ENCODE measurements at regions not wholly inside any gene's neighbourhood (a gene's known extent, or its start where the extent isn't known, plus 50 kb on each side); places are given as distances from the start of the nearest gene placed in this dataset.

- in situ Hi-C loops (cut with HindIII; ENCODE audit: low pct_unique_long_range_greater_than_20kb, low sequenced_read_pairs) = no loop called here
- intact Hi-C loops (cut with micrococcal nuclease; ENCODE audit: unreplicated experiment) = no loop called here
- Histone ChIP-seq H3K36me3 (ENCODE audit: control insufficient read depth, insufficient read depth, low read length) (no peaks in the 10 kb centered on the region), H3K27me3 (ENCODE audit: control insufficient read depth, insufficient read depth, low read length) (no peaks in the 10 kb centered on the region), H3K4me1 (ENCODE audit: control insufficient read depth, insufficient read depth, low read length) (0 out of 2 replicates have a peak, but pooled peaks cover 2% of the 10 kb centered on the region), H3K27ac (ENCODE audit: low read length) (no peak overlapping the region), H3K9me3 (ENCODE audit: control insufficient read depth, insufficient read depth, low read depth, low read length) (no peaks in the 10 kb centered on the region), H3K4me3 (ENCODE audit: low read depth in 2 of 2, low read length in 2 of 2) (no peak overlapping the region)
- no peak for ATAC-seq
- TF ChIP-seq, protein P1, sequence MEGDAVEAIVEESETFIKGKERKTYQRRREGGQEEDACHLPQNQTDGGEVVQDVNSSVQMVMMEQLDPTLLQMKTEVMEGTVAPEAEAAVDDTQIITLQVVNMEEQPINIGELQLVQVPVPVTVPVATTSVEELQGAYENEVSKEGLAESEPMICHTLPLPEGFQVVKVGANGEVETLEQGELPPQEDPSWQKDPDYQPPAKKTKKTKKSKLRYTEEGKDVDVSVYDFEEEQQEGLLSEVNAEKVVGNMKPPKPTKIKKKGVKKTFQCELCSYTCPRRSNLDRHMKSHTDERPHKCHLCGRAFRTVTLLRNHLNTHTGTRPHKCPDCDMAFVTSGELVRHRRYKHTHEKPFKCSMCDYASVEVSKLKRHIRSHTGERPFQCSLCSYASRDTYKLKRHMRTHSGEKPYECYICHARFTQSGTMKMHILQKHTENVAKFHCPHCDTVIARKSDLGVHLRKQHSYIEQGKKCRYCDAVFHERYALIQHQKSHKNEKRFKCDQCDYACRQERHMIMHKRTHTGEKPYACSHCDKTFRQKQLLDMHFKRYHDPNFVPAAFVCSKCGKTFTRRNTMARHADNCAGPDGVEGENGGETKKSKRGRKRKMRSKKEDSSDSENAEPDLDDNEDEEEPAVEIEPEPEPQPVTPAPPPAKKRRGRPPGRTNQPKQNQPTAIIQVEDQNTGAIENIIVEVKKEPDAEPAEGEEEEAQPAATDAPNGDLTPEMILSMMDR (IDR thresholded peaks at IDR 0.05) = no peak
- TF ChIP-seq TCF7L2 (IDR thresholded peaks at IDR 0.05; ENCODE audit: low read depth, low read length) (no peak), POLR2AphosphoS5 (IDR thresholded peaks at IDR 0.05; ENCODE audit: low read depth, low read length) (no peak), SIN3A (IDR thresholded peaks at IDR 0.05; ENCODE audit: borderline replicate concordance, insufficient read depth, low read depth, low read length) (no peak)
- TF ChIP-seq, protein P2, sequence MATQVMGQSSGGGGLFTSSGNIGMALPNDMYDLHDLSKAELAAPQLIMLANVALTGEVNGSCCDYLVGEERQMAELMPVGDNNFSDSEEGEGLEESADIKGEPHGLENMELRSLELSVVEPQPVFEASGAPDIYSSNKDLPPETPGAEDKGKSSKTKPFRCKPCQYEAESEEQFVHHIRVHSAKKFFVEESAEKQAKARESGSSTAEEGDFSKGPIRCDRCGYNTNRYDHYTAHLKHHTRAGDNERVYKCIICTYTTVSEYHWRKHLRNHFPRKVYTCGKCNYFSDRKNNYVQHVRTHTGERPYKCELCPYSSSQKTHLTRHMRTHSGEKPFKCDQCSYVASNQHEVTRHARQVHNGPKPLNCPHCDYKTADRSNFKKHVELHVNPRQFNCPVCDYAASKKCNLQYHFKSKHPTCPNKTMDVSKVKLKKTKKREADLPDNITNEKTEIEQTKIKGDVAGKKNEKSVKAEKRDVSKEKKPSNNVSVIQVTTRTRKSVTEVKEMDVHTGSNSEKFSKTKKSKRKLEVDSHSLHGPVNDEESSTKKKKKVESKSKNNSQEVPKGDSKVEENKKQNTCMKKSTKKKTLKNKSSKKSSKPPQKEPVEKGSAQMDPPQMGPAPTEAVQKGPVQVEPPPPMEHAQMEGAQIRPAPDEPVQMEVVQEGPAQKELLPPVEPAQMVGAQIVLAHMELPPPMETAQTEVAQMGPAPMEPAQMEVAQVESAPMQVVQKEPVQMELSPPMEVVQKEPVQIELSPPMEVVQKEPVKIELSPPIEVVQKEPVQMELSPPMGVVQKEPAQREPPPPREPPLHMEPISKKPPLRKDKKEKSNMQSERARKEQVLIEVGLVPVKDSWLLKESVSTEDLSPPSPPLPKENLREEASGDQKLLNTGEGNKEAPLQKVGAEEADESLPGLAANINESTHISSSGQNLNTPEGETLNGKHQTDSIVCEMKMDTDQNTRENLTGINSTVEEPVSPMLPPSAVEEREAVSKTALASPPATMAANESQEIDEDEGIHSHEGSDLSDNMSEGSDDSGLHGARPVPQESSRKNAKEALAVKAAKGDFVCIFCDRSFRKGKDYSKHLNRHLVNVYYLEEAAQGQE (IDR thresholded peaks at IDR 0.05; ENCODE audit: insufficient read depth in 1 of 2, low read depth in 2 of 2, low read length in 1 of 2) = no peak
- POLR2A ChIA-PET = no interaction called here
- CTCF ChIA-PET = no interaction called here
- BruUV-seq (replicated peaks) = no TSS peak
- no peak for DNase-seq (ENCODE audit: low read depth, low spot score)
Measured at GRCh38 chr10:42974693-42975002, 102.2 kb upstream of the RET start.

GRCh38 chr10:42975005-42975493, 101.8 kb upstream of the RET start:
- in situ Hi-C loops (cut with HindIII; ENCODE audit: low pct_unique_long_range_greater_than_20kb, low sequenced_read_pairs) (no loop called here), intact Hi-C loops (cut with micrococcal nuclease; ENCODE audit: unreplicated experiment) (no loop called here)
- TF ChIP-seq, protein P1 (IDR thresholded peaks at IDR 0.05) = no peak
- TF ChIP-seq POLR2AphosphoS5 (IDR thresholded peaks at IDR 0.05; ENCODE audit: low read depth, low read length) = no peak
- Histone ChIP-seq H3K4me1 (ENCODE audit: control insufficient read depth, insufficient read depth, low read length) (0 out of 2 replicates have a peak, but pooled peaks cover 2% of the 10 kb centered on the region), H3K36me3 (ENCODE audit: control insufficient read depth, insufficient read depth, low read length) (no peaks in the 10 kb centered on the region), H3K4me3 (ENCODE audit: low read depth in 2 of 2, low read length in 2 of 2) (no peak overlapping the region), H3K9me3 (ENCODE audit: control insufficient read depth, insufficient read depth, low read depth, low read length) (no peaks in the 10 kb centered on the region), H3K27me3 (ENCODE audit: control insufficient read depth, insufficient read depth, low read length) (no peaks in the 10 kb centered on the region), H3K27ac (ENCODE audit: low read length) (no peak overlapping the region)
- BruUV-seq (replicated peaks) = no TSS peak
- DNase-seq (ENCODE audit: low read depth, low spot score) = no peak
- ChIA-PET POLR2A (no interaction called here), CTCF (no interaction called here)
- peak; percentile 44 for ATAC-seq
